ENCODE measurements at regions not wholly inside any gene's neighbourhood (a gene's known extent, or its start where the extent isn't known, plus 50 kb on each side); places are given as distances from the start of the nearest gene placed in this dataset.
A peak's percentile ranks its signal among the peaks of the same experiment; 100 is the strongest.

DNA sequence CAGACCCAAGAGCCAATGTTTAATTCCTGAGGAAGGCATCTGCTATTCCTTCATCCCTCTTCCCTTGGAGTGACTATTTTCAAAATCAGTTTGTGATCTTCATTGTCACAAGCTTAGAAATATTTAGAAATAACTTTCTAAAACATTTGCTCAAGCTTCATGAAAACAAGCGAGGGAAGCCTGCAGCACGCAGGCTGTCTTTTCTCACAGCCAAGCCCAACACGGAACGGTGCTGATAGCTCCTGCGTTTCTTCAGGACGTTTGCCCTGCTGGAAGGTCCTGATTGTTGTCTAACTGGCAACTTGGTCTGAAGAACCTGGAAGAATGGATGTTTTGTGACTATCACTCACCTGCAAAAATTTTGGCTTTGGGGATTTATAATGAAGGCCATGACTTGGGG is 152.5 kb downstream of the FGF9 start:
- DNase-seq = no peak

DNA sequence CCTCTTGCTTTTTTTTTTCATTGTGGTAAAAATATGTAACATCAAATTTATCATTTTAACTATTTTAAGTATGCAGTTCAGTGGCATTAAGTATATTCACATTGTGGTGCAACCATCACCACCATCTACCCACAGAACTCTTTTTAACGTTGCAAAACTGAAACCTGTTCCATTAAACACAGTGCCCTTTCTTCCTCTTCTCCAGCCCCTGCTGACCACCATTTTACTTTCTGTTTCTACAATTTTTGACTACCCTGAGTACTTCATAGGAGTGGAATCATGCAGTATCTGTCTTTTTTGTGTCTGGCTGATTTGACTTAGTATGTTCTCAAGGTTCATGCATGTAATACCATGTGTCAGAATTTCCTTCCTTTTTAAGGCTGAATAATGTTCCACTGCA is 153.1 kb downstream of the FGF9 start:
- no peak for DNase-seq

DNA sequence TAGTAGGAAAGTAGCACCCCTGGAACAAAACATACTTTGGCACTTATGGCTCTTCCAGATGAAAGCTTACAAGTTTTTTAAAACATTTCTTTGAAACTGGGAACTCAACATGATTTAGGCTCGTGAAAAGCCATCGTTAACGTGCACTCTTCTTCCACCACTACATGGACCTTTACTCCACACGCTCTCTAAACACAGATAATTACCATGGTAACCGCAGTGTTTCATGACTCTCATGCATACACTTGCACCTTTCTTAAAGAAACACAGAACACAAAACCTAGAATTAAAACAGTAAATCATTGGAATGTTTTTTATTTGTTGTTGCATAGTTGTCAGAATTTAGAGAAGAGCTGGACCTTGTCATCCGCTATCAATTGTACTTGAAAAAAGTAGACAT is 154.3 kb downstream of the FGF9 start:
- no peak for DNase-seq

DNA sequence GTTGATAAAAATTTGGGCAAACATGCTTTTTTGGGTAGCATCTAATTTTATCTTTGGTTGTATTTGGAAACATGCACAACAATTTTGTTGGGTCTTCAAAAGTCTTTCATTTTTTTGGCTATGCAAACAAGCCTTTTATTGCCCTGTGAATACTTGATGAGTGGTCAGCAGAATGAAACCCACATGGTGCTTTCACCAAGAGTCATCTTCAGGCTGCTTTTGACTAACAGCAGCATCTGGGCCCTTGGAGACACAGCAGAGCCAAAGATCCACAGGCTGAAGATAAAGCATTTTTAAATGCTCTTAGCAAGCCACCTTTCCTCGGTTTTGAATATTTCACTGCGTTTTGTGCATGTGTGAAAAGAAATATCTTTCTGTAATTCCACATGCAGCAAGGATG is 154.9 kb downstream of the FGF9 start:
- DNase-seq = no peak

DNA sequence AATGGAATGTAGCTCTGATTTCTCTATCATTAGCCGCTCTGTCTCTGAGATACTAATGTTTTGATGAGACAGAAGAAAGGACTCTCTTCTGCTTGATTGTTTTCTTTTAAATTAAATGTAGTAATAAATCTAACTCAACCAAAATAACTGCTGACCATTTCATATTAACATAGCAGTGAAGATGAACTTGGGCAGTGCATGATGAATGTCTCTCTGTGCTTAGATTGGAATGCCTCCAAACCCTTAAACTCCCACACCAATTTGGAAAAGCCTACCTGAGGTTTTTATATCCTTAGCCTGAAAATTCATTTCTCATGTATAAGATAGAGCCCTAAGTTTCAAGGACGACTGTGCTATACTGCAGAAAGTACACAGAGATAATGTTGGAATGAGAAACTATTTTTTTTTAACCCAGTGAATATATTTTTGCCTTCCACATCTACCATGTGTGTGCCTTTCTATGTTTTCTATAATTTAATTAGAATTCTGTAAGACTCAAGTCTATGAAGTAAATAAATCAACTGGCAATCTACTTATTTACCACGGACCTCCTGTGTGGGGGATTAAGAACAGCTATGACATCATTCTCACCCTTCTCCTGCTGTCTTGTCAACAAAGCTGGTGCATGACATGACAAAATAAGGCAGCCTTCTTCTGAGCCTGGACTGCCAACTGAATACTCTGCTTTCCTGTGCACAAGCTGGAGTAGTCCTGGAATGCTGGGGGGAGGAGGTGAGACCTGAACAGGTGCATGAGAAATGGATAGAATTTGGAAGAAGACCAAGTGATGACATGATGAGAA is 155.5 kb downstream of the FGF9 start:
- DNase-seq = no peak

DNA sequence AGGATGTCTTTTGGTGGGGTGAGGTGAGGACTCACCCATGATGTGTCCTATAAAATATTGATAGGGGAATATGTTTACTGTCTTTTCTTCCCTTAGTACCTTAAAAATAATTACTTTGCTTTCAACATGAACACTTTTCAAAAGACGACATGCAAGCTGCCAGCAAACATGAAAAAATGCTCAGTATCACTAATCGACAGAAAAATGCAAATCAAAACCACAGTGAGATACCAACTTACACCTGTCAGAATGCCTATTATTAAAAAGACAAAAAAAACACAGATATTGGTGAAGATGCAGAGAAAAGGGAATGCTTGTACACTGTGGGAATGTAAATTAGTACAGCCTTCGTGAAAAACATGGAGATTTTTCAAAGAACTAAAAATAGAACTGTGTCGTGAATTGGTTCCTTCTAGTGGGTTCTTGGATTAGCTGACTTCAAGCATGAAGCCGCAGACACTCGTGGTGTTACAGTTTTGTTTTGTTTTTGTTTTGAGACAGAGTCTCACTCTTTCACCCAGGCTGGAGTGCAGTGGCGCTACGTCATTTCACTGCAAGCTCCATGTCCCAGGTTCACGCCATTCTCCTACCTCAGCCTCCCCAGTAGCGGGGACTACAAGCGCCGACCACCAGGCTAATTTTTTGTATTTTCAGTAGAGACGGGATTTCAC is 160.9 kb downstream of the FGF9 start:
- DNase-seq = no peak

DNA sequence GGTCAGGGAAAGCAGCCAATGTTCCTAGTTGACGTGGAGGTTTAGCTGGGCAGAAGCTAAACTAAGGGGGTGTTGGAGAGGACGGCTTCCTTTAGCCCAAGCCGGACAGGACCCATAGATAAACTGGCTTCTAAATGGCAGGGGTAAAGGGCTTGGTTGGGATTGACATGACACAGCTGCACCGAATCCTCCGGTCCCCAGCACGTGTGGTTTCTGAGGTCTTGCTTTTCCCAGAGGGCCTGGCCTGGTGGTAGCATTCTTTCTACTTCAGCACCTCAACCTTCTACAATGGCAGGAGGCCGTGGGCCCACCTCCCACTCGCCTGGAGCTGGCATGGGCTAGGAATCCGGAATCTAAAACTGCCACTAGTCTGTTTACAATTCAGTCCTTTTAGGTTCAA is 163.0 kb downstream of the FGF9 start:
- no peak for DNase-seq

DNA sequence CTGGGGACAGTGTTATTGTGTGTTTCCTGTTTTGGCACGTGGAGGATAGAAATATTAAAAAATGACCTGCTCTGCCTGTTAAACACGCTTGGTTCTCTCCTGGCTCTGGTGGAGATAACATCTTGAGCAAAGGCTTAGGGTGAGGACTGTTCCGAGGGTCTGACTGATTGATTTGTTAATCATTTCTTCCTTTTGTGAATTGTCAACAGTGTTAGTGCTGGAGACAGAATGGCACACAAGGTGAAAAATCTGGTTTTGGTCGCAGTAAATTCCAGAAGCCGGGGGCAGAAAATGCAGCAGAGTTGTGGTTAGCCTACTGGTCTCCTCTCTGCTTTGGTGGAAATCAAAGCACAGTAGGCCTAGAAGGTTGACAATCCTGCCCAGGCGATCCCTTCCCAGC is 163.6 kb downstream of the FGF9 start:
- DNase-seq = no peak

DNA sequence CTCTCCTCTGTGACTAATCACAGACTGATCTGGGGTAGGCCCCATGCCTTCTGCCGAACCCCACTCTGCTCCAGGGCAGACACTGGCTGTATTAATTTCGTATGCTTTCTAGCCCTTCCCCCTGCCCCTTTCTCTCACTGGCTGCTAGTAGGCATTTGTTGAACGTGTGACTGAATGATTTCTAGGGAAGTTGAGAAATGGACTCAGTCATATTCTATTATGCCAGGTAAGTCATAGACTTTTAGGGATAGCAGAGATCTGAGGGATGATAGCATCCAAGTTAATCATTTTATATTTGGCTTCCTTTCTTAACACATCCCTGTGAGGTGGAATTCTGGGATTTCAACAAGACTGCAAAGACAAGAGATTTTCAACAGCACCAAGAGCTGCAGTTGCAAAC is 166.4 kb downstream of the FGF9 start:
- DNase-seq = no peak

DNA sequence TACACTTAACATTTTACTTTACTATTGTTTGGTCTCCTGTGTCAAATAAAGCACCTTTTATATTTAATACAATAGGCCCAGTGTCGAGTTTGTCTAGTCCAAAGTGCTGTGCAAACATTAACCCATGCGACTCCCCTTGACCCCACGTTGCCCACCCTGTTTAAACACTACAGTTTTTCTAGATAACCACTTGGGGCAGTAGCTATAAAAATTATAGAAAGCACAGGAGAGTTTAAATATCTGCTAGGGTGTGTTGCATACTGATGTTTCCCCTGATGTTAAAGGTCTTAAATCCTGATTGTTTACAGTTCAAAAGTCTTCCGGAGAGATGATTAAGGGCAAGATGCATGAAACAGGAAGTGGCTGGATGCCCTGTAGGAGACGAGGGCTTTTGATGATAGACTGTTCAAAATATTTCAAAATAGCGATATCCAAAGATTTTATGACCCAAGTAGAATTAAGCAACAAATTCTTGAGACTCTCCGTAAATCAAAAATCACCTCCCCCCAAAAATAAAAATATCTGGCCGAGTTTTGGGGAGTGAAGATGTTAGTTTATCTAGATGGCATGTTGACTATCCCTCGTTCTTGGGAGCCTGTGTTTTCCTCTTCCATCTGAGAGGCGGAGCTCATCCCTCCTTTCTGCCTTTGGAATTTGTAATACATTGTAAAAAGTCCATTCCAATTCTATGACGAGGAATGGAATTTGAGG is 167.1 kb downstream of the FGF9 start:
- DNase-seq = no peak

DNA sequence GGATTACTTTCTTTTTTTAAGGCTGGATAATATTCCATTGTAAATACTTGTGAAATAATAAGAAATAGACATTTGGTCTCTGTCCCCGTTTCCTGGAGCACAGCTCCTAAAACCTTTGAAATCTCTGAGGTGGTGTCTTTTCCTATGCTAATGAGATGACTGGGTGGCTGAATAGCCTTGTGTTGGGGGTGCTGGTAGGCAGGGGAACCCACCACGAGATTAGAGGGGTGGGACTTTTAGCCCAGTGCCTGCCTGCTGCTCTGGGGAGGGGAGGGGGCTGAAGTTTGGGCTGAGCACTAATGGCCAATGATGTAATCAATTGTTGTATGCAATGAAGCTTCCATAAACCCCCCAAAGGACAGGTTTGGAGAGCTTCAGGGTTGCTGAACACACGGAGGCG is 175.7 kb downstream of the FGF9 start:
- no peak for DNase-seq

DNA sequence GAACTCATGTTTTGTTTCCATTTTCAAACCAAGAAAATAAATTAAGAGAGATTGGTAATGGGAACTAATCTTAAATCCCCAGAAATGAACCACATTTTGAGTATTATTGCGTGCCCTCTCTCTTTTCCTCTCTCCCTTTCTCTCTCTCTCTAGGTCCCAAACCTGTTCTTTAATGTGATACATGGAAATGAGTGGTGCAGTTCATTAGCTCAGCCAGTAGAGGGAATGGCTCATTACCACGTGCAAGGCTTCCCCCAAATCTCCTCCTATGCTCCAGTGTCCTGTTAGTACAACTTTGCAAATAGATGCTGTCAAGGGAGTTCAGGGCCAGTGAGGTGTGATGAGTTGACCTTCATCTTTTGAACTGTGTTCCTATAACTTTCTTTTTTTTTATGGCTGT is 178.4 kb downstream of the FGF9 start:
- peak; percentile 61 for DNase-seq

DNA sequence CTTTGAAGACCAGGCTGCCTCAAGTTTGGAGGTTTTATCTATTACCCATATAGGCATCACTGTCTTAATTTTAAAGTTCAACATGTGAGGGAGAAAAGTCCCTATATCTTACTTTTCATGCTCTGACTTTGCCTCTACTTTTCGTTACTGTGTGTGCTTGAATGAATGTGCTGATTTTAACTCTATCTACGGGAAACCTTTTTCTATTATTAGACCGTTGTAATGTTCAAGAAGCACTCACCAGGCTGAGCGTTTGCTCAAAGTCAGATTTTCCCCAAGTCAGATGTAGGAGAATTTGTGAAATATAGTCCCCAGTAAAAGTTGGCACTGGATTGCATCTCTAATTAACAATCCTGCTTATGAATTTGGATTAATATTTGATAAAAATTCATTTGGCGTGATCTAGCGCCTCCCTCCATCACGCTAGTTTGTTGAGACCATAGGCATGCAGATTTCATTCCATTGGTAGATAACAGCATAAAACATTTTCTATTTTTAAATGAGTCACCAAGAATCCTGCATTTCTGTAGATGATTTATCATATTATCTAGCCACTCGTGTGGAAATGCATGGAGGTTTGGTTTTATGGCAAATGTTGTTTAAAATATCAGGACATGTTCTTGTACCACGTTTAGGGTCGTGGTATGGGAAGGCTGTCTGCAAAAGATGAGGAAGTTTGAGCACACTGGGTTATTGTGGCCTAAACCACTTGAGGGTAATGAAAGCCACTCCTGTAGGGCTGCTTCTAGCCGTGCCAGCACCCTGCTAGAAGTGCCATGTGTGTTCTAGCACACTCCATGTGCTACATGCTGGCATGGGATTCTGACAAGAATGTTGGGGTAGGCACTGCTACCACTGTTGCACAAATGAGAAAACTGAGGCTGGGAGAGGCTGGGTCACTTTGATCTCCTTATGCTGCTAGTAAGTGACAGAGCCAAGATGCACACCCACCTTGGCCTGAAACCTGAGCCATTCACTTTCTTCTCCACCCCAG is 179.4 kb downstream of the FGF9 start:
- no peak for DNase-seq

DNA sequence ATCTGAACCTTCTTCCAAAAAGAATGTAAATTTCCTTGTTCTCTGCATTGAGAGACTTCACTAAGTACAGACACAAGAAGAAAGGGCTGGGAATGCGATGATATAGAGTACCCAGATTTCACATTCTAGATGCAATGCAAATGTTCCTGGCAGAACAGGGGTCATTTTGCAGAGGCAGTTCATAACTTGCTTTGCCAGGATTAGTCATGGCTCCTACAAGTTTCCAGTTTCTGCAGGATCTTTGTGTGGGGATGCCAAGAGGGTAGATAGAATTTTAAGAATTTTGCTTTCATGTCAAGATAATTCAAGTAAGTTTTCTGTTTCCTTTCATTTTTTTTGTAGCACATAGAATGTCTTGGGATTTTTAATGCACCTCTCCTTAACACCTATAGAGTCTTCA is 181.2 kb downstream of the FGF9 start:
- no peak for DNase-seq

DNA sequence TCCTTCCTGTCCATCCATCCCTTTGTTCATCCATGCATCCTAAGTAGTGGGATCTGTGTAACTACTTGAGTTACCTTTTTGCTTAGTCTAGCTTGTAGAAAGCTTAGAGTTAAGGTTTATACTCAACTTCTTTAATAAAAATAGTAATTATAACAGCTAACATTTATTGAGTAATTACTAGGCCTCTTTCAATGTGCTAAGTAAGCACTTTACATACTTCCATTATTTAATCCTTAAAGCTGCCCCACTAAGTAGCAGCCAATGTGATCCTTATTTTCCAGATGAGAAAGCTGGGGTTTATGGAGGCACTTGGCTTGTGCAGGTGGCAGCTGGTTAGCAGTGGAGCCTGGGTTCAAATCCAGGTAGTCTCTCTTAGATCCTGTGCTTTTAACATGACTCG is 182.9 kb downstream of the FGF9 start:
- no peak for DNase-seq

DNA sequence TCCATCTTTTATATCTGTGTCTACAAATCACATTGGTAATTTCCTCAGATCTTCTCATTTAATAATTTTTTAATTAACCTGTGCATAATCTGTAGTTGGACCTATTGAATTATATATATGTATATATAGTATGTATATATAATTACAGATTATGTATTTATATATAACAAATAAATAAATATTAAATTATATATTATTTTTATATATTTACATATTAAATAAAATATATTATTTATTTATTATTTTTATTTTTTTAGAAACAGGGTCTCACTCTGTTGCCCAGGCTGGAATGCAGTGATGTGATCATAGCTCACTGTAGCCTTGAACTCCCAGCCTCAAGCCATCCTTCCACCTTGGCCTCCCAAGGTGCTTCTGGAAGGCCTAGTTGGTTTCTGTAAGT is 197.9 kb downstream of the FGF9 start:
- DNase-seq = no peak

DNA sequence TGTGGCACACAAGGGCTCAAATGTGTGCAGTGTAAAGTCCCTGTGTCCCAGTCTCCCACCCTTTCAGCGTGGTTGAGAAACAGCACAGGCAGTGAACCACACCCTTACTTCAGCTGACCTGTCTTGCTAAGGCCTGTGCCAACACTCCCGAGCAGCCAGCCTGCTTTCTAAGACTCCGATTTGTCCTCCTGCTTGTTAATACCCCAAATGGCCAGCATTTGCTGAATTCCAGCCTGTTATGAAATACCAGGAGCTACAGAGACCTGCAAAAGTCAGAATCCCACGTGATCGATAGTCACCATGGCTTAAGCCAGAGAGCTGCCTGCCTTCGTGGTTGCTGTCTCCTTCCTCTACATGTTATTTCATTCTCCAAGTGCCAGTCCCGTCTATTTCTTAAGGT is 200.5 kb downstream of the FGF9 start:
- DNase-seq = no peak

DNA sequence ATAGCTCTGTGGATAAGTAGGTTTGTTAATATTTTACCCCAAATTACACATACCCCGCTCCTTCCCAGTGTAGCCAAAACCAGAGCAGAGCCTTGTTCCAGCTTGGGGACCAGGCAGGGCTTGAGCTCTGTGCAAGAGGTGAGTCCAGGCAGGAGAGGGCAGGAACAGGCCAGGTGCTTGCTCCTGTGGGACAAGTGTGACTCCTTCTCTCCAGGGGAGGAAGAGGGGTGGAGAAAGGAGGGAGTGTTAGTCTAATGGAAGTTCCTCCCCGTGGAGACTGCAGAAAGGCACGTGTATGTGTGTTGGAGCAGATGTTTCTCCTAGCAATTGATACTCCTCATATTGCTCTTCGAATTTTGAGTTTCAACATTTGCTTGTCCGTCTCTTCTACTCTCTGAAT is 201.0 kb downstream of the FGF9 start:
- DNase-seq = no peak

DNA sequence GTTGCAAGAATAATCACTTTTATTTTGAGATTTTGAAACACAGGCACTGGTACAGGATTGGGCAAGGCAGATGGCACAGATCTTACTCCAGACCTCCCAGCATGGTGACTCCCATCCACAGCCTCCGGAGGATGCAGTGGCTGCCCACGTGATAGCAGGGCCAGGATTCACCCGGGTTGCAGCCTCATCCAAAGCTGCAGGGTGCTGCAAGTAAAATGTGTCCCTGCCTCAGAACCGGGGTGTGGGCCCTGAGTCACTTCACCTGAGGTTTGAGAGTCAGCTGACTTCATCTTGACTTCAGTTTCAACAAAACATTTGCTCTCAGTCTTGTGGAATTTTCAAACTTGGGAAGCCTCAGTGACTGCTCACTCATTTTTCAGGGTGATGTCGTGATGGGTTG is 201.9 kb downstream of the FGF9 start:
- DNase-seq = no peak

DNA sequence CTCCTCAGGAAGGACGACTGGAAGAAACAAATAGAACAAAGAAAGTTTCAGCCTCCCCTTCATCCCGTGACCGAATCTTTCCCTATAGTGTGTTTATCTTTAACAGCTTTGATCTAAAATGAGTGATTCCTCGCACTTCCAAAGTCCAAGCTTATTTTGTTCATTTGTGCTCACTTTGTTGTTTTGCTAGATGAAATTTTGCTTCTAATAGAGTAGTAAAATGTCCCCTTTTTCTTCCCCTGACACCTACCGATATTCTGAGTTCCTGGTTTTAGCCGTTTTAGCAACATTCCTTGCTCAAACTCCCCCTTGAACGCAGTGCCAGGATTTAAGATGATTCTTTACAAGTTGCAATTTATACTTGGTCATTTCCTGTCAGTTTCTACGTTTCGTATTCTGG is 204.2 kb downstream of the FGF9 start:
- no peak for DNase-seq

DNA sequence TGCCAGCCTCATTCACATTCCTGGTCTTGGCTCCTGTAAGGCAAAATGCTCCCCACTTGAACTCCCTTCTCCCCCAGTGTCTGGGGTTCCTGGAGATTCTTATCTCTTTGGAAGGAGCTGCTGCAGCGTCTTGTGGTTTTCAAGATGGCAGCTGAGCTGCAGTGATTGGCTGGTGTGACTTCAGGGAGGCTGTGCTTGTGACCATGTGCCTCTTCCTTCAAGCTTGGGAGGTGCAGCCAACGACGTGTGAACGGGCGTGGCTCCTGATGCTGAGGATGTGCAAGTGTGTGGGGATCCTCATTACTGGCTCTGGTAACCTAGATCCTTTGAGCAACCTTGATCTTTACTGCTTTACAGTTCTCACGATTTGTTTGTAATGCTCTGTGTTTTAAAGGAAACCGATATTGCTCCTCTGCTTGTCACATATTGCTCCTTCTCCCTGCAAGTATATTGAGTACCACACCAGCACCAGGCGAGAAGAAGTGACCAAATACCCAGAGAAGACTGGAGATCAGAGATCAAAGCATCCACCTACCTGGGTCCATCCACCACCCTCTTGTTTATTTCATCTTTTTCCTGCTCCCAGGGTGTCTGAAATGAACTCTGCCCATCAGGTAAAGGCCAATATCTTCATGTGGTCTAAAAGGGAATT is 208.5 kb downstream of the FGF9 start:
- no peak for DNase-seq

DNA sequence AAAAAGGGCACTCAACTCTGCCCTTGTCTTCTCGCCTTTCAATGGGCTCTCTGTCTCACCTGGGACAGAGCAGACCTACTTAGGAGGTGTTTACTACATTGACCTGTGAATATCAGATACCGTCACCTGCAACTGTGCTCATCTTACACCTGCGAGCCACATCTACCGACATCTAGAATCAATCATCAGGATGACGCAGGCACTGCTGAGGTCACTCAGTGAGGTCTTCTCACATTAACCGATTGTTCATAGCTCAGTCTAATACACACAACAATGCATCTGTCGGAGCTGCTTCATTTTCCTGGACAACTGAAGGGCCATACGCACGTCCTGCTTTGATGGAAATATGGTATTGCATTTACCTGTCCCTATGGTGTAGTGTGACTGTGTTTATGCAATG is 211.9 kb downstream of the FGF9 start:
- DNase-seq = no peak

All from eye (tissue), 1 donor.